NCI-H2171 (cell line): ENCODE measurements at regions not wholly inside any gene's neighbourhood (a gene's known extent, or its start where the extent isn't known, plus 50 kb on each side); places are given as distances from the start of the nearest gene placed in this dataset.

Experiments used
- DNase-seq: peaks from one replicate; lab custom pipeline; 2025; lab: John Stamatoyannopoulos, UW

GRCh38 chr11:80519596-80520506 is 1079.0 kb upstream of the TENM4 start:
- no peak for DNase-seq

GRCh38 chr11:80517701-80518100 is 1076.9 kb upstream of the TENM4 start:
- no peak for DNase-seq

DNA sequence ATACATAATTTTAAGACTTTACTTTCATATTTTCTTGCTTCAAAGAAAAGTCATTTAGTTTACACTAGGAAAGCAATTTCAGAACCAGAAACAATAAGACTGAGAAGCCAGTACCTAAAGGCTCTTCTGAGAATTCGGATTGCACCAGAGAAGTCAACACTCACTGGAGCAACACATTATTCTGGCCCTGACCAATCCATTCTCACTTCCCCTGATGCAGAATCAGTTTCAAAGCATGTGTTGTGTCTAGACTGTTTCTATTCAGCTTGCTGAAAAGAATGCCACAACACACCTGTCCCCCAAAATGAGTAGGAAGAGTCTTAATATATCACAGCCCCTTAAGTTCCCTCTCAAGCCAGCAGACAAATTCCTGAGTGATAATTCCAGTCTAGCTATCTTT is 1074.3 kb upstream of the TENM4 start:
- DNase-seq: no peak

GRCh38 chr11:80512491-80512890 is 1071.7 kb upstream of the TENM4 start:
- DNase-seq: no peak

- no peak for DNase-seq
Measured at GRCh38 chr11:80505771-80506170, 1064.9 kb upstream of the TENM4 start.

DNA sequence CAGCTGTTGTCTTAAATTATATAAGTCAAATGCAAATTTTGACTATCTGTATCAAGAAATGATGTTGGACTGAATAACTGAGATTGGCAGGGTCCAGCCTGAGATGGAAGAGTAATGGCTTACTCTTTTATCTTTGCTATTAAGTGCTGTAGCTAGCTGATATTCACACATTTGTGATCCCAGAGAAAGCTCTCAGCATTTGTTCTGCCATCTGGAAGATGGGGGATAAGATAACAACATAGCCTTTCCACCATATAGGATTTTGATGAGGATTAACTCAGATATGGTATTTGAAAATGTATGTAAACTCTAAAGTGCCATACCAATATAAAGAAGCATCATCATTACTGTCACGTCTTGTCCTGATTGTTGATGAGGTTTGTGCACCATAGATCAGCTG is 1063.2 kb upstream of the TENM4 start:
- DNase-seq: no peak

DNA sequence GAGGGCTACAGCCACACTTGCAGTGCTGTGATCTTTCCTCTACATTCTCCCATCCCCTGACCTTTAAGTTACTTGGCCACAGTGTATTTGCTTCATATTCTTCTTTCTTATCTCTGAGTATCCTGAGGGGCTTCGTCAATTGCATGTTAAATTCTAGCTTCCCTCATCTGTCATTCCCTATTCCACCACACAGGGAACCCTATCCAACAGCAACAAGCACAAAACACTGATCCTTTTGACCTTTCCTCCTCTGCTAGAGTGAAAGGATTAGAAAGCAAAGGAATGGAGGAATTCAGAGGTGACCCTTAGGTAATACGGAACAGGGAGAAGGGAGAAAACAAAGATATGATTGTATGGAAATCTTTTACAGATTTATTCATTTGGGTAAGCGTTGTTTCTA is 1061.7 kb upstream of the TENM4 start:
- DNase-seq: no peak

DNA sequence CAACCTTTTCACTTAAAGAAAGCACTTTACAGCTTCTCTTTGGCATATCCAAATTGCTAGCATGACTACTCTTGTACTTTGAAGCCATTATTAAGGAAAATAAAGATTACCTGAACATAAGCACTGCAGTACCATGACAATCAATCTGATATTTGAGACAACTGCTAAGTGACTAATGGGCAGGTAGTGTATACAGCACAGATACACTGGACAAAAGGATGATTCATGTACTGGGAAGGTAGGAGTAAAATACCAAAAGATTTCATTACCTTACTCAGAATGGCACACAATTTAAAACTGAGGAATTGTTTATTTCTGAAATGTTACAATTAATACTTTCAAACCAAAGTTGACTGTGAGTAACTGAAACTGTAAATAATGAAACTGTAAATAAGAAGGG is 1054.3 kb upstream of the TENM4 start:
- no peak for DNase-seq

- DNase-seq: no peak
Measured at GRCh38 chr11:80487952-80488351, 1047.1 kb upstream of the TENM4 start.

DNA sequence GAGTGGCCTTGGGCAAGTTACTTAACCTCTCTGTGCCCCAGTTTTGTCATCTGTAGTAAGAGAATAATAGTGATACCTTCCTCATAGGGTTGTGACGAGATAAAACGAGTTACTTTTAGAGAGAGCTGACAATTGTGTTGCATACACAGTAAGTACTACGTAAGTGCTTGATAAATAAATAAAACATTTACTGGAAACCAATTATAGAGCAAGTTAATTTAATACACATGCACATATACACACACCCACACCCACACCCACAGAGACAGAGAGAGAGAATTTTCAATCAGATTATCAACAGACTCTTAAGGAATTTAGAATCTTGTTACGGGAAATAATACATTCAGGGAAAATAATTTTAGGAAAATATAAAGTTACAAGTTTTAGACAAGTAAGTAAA is 1045.8 kb upstream of the TENM4 start:
- no peak for DNase-seq

- no peak for DNase-seq
Measured at GRCh38 chr11:80477178-80477577, 1036.3 kb upstream of the TENM4 start.

DNA sequence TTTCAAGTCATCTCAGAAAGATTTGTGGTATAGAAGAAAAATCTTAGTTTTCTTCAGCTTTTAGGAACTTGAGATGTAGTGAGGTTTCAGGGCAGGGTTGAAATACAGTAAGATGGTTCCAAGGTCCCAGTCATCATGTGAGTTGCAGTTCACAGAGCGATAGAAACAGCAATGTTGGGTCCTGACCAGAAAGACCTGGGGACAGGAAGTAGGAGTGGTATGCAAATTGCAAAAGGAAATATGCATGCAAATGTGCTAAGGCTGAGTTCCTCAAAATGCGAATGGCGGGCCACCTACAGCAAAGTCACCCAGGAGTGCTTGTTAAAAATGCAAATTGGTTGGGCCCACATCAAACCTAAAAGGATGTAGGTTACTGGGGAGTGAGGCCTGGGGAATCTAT is 1032.7 kb upstream of the TENM4 start:
- DNase-seq: no peak

GRCh38 chr11:80469871-80470270 is 1029.0 kb upstream of the TENM4 start:
- no peak for DNase-seq

DNA sequence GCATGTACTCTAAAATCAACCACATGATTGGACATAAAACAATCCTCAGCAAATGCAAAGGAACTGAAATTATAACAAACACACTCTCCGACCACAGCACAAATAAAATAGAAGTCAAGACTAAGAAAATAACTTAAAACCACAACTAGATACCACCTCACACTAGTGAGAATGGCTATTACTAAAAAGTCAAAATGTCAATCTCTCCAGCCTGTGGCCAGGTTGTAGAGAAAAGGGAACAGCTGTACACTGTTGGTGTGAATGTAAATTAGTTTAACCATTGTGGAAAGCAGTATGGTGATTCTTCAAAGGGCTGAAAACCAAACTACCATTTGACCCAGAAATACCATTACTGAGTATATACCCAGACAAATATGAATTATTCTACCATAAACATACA is 1025.7 kb upstream of the TENM4 start:
- DNase-seq: no peak

GRCh38 chr11:80462211-80462610 is 1021.4 kb upstream of the TENM4 start:
- DNase-seq: no peak

DNA sequence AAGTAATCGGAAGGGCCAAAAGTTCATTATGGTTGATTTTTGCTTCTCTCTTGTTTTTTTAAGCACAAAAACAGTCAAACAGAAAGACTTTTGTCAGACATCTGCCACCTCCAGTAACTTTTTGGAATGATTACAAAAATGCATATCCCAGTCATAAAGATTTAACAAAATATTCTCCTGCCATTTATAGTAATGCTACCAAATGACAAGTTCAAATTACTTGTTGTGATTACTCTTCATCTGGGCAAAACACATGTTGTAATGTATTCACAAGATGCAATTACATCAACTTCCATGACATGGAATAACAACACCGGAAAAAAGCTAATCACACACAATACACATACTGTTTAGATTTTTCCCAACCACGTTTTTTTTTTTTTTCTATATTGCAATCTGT is 1017.5 kb upstream of the TENM4 start:
- no peak for DNase-seq

DNA sequence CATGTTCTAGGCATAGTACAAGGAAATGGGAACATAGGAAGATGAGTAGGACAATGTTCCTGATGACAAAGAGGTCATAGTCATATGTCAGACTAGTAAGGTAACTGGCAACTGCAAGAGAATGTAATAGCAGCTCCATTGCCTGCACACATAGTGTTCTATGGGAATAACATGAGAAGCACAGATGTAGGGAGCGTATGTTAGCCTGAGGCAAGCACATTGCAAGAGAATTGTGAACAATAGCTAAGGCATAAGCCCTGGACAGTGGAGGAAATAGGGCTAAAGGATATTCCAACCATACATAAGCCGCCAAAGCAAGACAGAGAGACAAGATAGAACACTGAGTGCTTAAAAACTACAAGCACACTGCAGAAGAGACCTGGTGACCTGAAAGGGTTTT is 1017.0 kb upstream of the TENM4 start:
- no peak for DNase-seq

GRCh38 chr11:80455818-80456217 is 1015.0 kb upstream of the TENM4 start:
- no peak for DNase-seq

DNA sequence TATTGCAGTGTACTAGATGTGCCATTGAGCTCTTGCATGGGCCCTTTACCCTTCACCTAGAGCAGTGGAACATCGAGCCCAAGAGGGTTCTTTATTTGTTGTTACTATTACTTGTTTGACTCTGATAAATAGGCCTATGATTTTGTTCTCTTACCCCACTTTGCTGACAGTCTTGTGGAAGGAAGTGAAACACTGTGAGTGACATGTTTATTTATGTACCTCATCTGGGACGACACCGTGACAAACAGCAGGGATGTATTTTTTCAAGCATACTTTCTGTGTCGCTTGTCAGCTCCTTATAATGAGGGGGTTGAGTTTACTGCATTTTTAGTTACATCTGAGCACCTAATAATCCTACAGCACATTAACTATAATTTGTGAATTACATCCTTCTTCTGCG is 1010.3 kb upstream of the TENM4 start:
- no peak for DNase-seq

GRCh38 chr11:80448709-80449108 is 1007.9 kb upstream of the TENM4 start:
- no peak for DNase-seq

GRCh38 chr11:80443177-80443576 is 1002.3 kb upstream of the TENM4 start:
- DNase-seq: no peak

GRCh38 chr11:80441821-80442220 is 1001.0 kb upstream of the TENM4 start:
- no peak for DNase-seq

- DNase-seq: no peak
Measured at GRCh38 chr11:80440835-80441234, 1000.0 kb upstream of the TENM4 start.

GRCh38 chr11:80436547-80436946 is 995.7 kb upstream of the TENM4 start:
- DNase-seq: no peak
